H54 (cell line): ENCODE measurements at regions not wholly inside any gene's neighbourhood (a gene's known extent, or its start where the extent isn't known, plus 50 kb on each side); places are given as distances from the start of the nearest gene placed in this dataset.

Experiments used
- DNase-seq: peaks from one replicate; pipeline ENCODE4 v3.0.0; 2011; ENCODE audit warnings: low spot score, mixed read lengths; ENCODE audit not compliant: insufficient read length
- FAIRE-seq: peaks from 3 replicates; lab custom pipeline; 2011; peaks lifted over from hg19 to GRCh38; lab: Jason Lieb, UNC
- POLR2A ChIP-seq: IDR thresholded peaks from 2 replicates; pipeline ENCODE4 v1.6.1; 2011; ENCODE audit warnings: low read depth, mild to moderate bottlenecking, low read length

GRCh38 chr3:167116120-167116922, 263.8 kb downstream of the ZBBX start:
- no peak for FAIRE-seq
- no peak for DNase-seq
- no peak for TF ChIP-seq POLR2A

- FAIRE-seq (no peak), DNase-seq (no peak)
- no peak for TF ChIP-seq POLR2A
Observed at GRCh38 chr3:167115331-167115934, 264.7 kb downstream of the ZBBX start.

GRCh38 chr3:167114619-167115018, 265.5 kb downstream of the ZBBX start:
- no peak for TF ChIP-seq POLR2A
- DNase-seq (no peak), FAIRE-seq (no peak)

- DNase-seq (no peak), FAIRE-seq (no peak)
- no peak for TF ChIP-seq POLR2A
Observed at GRCh38 chr3:167113035-167113830, 266.9 kb downstream of the ZBBX start.

GRCh38 chr3:167110901-167111300, 269.2 kb downstream of the ZBBX start:
- FAIRE-seq: peak; percentile 84
- DNase-seq: peak; percentile 23
- TF ChIP-seq POLR2A: no peak

- no peak for DNase-seq
- FAIRE-seq: no peak
- no peak for TF ChIP-seq POLR2A
Observed at GRCh38 chr3:167109746-167110145, 270.4 kb downstream of the ZBBX start.

- TF ChIP-seq POLR2A: no peak
- no peak for FAIRE-seq
- no peak for DNase-seq
Observed at GRCh38 chr3:167106456-167106855, 273.6 kb downstream of the ZBBX start.

- FAIRE-seq (no peak), DNase-seq (no peak)
- no peak for TF ChIP-seq POLR2A
Observed at GRCh38 chr3:167102071-167102470, 278.0 kb downstream of the ZBBX start.

- no peak for TF ChIP-seq POLR2A
- DNase-seq: no peak
- no peak for FAIRE-seq
Observed at GRCh38 chr3:167100651-167101050, 279.4 kb downstream of the ZBBX start.

GRCh38 chr3:167100200-167100599, 279.9 kb downstream of the ZBBX start:
- no peak for FAIRE-seq
- TF ChIP-seq POLR2A: no peak
- DNase-seq: no peak

GRCh38 chr3:167095976-167096375, 284.1 kb downstream of the ZBBX start:
- FAIRE-seq: no peak
- DNase-seq: no peak
- no peak for TF ChIP-seq POLR2A

GRCh38 chr3:167094632-167095031, 285.5 kb downstream of the ZBBX start:
- DNase-seq (no peak), FAIRE-seq (no peak)
- TF ChIP-seq POLR2A: no peak

- TF ChIP-seq POLR2A: no peak
- no peak for FAIRE-seq
- DNase-seq: no peak
Observed at GRCh38 chr3:167091226-167091625, 288.9 kb downstream of the ZBBX start.

- DNase-seq (no peak), FAIRE-seq (no peak)
- TF ChIP-seq POLR2A: no peak
Observed at GRCh38 chr3:167084545-167084944, 295.6 kb downstream of the ZBBX start.
